Kidney epithelial cell (primary cell): ENCODE measurements at regions not wholly inside any gene's neighbourhood (a gene's known extent, or its start where the extent isn't known, plus 50 kb on each side); places are given as distances from the start of the nearest gene placed in this dataset.

Source experiments
- DNase-seq: peaks from one replicate; pipeline ENCODE4 v3.0.0-alpha.2; 2010; ENCODE audit warnings: low read depth
- H3K27me3 ChIP-seq: 2 replicates; pipeline ENCODE4 v1.6.0; 2011; ENCODE audit warnings: low read length; ENCODE audit not compliant: control insufficient read depth, insufficient read depth
- H3K36me3 ChIP-seq: 2 replicates; pipeline ENCODE4 v1.5.1; 2011; ENCODE audit warnings: low read length; ENCODE audit not compliant: control insufficient read depth, insufficient read depth
- H3K4me3 ChIP-seq: 2 replicates; pipeline ENCODE4 v1.5.1; 2011; ENCODE audit warnings: low read depth, mild to moderate bottlenecking, control low read depth, low read length
- CTCF ChIP-seq: IDR thresholded peaks from 2 replicates; pipeline ENCODE4 v1.5.1; 2011; ENCODE audit warnings: mild to moderate bottlenecking, moderate library complexity, low read length, control low read depth, inconsistent platforms; ENCODE audit not compliant: insufficient read depth, poor library complexity, severe bottlenecking

DNA sequence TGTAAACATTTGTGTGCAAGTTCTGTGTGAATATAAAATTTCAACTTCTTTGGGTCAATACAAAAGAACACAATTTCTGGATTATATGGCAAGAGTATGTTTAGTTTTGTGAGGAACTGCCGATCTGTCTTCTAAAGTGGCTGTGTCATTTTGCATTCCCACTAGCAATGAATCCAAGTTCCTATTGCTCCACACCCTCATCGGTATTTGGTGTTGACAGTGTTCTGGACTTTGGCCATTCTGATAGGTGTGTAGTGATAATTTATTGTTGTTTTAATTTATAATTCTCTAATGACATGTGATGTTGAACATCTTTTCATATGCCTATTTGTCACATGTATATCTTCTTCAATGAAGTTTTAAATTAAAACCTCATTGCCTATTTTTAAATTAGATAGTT lies 58.2 kb upstream of the TMC3 start:
- DNase-seq, result no peak
- H3K4me3 ChIP-seq, result no peak overlapping the region
- no peaks in the 10 kb centered on the region for H3K36me3 ChIP-seq
- TF ChIP-seq CTCF, result no peak
- no peaks in the 10 kb centered on the region for H3K27me3 ChIP-seq

- no peak for TF ChIP-seq CTCF
- DNase-seq, result no peak
- no peak overlapping the region for H3K4me3 ChIP-seq
- H3K36me3 ChIP-seq, result no peaks in the 10 kb centered on the region
- H3K27me3 ChIP-seq, result no peaks in the 10 kb centered on the region
Measured at GRCh38 chr15:81427176-81427575, 53.2 kb upstream of the TMC3 start.

GRCh38 chr15:81425905-81426304 lies 51.9 kb upstream of the TMC3 start:
- DNase-seq, result no peak
- Histone ChIP-seq H3K36me3 (no peaks in the 10 kb centered on the region), H3K27me3 (no peaks in the 10 kb centered on the region), H3K4me3 (no peak overlapping the region)
- TF ChIP-seq CTCF, result no peak
